Stimulated activated naive CD8-positive, alpha-beta T cell treated with anti-CD3 and anti-CD28 coated beads, Interleukin-15, Interleukin-2, amounts not matched to agents 100 U/mL and 50 U/mL, for 24 hours (primary cell): ENCODE measurements at regions not wholly inside any gene's neighbourhood (a gene's known extent, or its start where the extent isn't known, plus 50 kb on each side); places are given as distances from the start of the nearest gene placed in this dataset.

ENCODE experiments used
- ATAC-seq: fragments of 150-1000 bp; cut with Tn5 transposase; one replicate; pipeline ENCODE4 v1.10.0; 2021
- DNase-seq: peaks from one replicate; pipeline ENCODE4 v3.0.0; 2021

DNA sequence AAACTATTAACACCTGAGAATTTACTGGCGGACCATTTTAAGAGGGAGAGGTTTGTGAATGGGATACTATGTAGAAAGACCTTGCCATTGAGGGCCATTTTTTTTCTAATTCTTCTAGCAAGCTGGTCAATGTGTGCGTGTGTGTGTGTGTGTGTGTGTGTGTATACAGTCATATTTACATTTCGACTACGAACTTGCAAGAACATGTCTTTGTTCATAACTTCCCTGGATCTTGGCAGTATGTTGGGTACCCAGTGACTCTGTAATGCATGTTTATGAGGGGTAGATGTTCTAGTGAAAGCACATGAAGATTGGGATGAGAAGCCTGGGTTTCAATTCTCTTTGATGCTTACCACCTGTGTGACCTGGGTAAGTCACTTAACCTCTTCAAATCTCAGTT lies 133.6 kb downstream of the UBE2E3 start:
- DNase-seq (no peak), ATAC-seq (no peak)

DNA sequence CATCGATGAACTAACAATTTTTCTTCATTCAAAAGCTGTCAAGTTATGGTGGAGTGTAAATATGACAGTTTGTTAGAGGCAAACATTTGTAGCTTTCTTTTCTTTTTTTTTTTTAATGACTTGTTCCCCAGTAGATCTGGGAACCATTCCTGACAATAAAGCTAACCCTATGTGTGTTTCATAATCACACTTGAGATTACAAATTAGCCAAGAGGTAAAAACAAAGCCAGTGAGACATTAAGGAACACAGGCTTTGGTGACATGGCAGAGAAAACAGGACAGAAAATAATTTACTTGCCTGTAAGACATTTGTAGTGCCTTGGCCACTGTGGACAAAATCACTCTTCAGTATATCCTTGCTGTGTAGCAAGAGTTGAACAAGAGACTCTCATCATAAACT lies 135.9 kb downstream of the UBE2E3 start:
- ATAC-seq (no peak), DNase-seq (no peak)

GRCh38 chr2:181117206-181117925 lies 137.0 kb downstream of the UBE2E3 start:
- DNase-seq (no peak), ATAC-seq (no peak)

DNA sequence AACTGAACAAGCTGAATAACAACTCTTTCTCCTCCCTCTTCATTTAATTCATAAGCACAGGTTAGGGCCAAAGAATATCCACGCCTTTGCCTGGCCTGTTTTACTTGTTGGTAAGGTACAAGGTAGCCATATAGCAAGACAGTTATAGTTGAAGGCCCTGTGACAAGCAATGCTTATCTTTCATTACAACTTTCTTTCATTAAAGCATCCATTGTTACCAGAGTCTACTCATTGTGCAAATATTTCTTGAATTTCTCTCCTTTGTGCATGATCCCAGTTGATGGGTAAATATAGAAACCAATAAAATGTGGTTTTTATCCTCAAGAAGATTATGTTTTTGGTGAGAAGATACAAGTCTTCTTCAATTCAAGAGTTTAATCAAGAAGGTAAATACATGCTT lies 140.2 kb downstream of the UBE2E3 start:
- ATAC-seq (no peak), DNase-seq (no peak)

GRCh38 chr2:181121996-181122395 lies 141.6 kb downstream of the UBE2E3 start:
- DNase-seq (no peak), ATAC-seq (no peak)

- no peak for DNase-seq
- ATAC-seq = no peak
Measured at GRCh38 chr2:181122601-181123000, 142.2 kb downstream of the UBE2E3 start.

DNA sequence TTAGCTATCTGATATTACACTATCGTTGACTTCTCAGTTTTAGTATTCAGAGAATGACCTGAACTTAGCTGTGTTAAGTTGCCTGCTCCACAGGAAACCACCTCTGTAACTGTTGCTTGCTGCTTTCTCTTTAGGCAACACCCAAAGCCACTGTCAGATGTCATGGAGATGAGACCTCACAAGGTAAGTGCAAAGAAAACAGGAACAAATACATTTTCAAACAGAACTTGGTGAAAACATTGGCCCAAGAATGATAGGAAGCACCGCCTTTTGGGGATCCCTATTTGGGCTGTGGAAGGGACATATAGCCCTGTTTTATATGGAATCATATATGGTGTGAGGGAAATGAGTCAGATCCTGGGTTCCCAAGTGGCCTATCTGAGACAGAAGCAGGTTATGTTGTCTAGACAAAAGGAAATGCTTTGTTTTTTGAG lies 143.4 kb downstream of the UBE2E3 start:
- peak; percentile 95 for ATAC-seq
- DNase-seq = peak; percentile 38

DNA sequence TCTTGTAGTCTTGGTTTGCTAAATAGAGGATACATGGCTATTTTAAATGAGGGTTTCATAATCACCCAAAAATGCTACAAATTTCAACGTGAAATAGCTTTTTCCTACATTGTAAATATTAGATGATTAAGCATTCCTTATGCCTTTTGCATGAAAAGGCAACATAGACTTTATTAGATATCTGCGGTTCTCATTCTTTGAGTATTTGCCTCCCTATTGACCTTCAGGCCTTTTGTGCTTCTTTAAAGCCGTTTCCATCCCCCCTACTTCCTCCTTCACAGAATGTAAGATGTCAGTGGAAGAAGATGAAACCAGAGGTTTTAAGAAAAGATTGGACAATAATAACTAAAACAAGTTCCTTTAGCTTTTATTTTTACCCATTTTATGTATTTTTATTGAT lies 144.1 kb downstream of the UBE2E3 start:
- no peak for DNase-seq
- no peak for ATAC-seq

- no peak for ATAC-seq
- DNase-seq = no peak
Measured at GRCh38 chr2:181125359-181125758, 145.0 kb downstream of the UBE2E3 start.

DNA sequence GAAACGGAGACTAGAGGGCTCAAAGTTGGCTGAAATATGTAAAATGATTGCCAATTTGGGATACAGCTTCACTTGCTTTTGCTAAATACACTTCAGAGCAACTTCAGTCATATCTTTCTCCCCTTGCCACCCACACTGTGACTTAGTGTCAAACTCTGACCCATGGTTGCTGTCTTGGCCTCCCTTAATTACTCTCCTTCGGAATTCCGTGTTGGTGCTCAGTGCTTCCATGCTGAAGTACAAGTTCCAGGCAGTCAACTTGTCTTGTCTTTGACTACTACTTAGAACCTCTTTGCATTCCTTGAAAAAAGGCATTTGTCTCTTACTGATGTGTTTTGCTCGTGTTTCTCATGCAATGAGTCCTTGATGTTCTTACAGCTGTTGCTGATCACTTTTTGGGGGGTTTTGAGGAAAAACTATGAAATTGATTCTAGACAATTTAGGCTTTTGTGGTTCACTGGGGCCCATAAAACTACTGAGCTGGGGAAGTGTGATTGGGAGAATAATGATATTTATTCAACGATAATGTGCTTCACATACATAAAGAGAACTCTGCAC lies 146.0 kb downstream of the UBE2E3 start:
- DNase-seq (no peak), ATAC-seq (no peak)

DNA sequence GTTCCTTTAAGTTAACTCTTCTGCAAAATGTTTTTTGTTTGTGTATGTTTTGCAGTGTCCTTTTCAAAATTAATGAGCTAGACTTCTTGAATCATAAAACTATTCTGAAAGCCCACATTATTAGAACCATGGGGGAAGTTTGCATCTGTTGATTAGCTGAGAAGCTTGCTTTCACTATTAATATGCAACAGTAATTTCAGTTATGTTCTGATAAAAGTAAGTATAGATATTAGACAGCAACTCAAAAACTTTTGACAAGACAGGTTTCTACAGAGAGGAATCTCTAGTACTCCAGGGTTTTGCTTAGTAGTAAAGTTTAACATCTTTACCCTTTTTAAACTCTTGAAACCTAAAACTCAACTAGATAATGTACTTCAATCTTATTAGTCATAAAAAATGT lies 147.8 kb downstream of the UBE2E3 start:
- ATAC-seq (no peak), DNase-seq (no peak)

DNA sequence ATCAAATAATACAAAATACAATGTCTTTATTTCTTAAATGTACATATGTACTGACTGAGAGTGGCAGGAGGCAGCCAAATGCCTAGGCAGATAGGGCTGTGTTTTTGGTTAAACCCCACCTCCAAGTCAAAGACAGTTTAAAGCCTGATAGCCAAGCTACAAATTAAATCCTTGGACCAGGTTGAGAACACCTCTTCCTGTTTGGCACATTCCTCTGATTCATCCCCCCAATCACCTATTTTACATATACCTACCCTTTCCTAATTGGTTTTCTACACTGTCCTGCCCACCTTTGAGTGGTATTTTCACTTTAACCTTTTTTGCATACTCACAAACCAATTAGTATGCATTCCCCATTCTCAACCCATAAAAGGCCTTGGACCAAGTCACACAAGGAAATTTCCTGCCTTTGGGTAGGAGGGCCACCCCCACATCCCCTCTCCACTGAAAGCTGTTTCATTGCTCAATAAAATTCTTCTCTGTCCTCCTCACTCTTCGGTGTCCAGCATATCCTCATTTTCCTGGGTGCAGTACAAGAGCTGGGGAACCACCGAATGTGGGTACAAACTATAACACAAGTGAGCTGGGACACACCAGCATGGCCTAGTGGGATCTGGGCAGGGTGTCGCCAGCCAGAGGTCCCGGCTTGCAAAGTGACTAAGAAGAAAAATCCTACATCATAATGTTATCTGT lies 149.1 kb downstream of the UBE2E3 start:
- DNase-seq (peak; percentile 23), ATAC-seq (peak; percentile 47)

DNA sequence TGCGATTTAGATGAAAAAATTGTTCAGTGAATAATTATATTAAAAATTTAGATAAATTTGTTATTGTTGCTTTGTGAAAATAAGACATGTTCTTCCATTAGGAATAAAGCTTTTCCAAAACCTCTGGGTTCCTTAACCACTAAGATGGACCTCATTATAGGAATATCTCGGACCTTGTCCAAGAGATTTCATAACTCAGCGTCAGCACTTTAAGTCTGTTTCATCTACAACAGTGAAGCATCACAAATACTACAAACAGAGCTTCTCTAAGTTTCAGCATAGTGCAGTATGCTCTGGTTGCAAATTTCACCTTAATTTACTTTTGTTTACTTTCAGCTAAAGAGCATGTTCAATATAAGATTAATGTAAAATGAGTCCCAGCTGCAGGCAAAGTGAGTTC lies 150.3 kb downstream of the UBE2E3 start:
- no peak for DNase-seq
- ATAC-seq = no peak

DNA sequence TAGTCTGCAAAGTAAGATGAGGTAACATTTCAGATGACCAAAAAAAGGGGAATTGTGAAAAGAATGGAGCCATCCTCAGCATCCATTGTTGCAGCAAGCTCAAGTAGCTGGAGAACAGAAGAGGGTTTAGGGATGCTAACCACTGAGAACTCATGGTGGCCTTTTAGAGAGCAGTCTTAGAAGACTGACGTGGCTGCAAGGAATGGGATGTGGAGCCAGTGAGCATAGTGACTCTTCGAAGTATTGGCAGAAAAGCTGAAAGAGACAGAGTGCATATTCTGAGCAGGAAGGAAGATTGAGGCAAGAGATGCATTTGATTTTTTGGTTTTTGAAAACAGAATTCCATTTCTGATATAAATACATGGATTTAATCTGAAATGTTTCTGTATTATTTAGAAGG lies 151.2 kb downstream of the UBE2E3 start:
- ATAC-seq (peak; percentile 57), DNase-seq (no peak)

DNA sequence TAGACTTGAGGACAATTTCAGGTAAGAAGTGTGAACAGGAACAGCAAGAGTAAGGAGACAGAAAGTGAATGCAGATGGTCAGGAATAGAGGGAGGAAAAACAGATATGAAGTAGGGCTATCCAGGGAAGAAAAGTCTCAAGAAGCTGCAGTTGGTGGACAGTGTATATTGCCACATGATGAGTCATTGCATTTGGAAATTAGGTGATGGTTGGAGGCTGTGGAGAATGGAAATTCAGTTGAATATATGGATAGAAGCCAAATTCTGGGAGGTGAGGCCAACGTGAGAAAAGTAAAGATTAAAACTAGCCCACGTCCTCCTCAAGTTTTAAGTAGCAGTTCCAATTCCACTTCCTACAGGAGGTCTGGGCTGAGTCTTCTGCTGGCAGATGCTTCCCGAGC lies 158.4 kb downstream of the UBE2E3 start:
- ATAC-seq = no peak
- no peak for DNase-seq

DNA sequence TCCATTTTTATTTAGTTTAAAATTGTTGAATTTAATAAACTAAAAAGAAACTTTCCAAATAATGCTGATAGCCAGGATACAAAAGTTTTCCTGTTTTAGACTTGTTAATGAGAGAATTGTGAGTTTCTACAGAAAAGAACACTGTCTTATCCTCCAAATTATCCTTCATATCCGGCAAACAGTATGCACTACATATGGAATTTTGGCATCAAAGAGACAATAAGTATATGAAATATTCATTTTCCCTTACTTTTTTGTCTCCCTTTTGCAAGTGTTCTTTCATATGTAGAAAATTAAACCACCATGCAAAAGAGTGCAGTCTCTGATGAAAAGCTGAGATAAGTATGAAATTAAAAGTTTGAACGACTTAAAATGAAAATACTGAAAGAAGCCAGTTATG lies 159.4 kb downstream of the UBE2E3 start:
- no peak for ATAC-seq
- DNase-seq = no peak

DNA sequence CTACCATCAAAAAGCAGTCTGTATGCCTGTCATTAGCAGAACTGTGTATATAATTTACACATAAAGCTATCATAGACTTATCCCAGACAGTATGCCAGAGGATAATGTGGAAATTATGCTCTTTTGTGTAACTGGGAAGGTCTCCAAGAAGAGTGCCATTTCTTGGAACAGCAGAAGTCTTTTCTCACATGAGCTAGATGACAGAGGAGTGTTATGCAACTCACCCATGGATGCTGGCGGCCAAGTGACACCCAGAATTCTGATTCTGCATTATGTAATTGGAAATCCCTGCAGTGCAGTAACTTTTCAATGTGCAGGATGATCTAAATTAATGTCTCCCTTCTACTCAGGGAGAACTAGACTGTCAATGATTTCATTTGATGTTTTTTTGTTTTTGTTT lies 160.0 kb downstream of the UBE2E3 start:
- ATAC-seq = no peak
- no peak for DNase-seq

- DNase-seq = no peak
Measured at GRCh38 chr2:181140928-181141327, 160.5 kb downstream of the UBE2E3 start.

GRCh38 chr2:181141676-181142075 lies 161.3 kb downstream of the UBE2E3 start:
- ATAC-seq = no peak
- DNase-seq = no peak

More at GRCh38 chr2:181140928-181141327, 160.5 kb downstream of the UBE2E3 start:
- no peak for ATAC-seq

- ATAC-seq = peak; percentile 85
Measured at GRCh38 chr2:181142514-181142913, 162.1 kb downstream of the UBE2E3 start.

DNA sequence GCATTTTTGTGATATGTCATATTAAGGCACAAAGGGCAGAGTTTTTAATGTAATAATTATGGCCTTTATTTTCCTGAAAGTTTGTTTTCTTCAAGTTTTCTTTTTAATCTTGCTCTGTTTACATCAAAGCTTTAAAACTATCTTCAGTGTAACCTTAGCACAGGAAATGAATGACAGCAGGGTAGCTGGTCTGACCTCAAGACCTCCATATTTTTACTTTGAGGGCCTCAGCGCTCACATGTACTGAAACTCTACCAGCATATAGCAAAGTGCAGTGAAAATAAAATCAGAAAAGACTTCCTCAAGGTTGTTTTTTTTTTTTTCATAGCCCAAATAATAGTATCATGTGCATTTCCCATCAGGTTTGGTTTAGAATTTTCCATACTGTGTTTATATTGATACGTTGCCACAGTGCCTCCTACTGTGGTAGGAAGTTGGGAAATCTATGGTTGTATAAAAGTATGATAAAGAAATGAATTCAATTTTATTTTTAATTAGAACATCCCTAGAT lies 163.4 kb downstream of the UBE2E3 start:
- ATAC-seq = no peak
- no peak for DNase-seq

More at GRCh38 chr2:181142514-181142913, 162.1 kb downstream of the UBE2E3 start:
- no peak for DNase-seq

DNA sequence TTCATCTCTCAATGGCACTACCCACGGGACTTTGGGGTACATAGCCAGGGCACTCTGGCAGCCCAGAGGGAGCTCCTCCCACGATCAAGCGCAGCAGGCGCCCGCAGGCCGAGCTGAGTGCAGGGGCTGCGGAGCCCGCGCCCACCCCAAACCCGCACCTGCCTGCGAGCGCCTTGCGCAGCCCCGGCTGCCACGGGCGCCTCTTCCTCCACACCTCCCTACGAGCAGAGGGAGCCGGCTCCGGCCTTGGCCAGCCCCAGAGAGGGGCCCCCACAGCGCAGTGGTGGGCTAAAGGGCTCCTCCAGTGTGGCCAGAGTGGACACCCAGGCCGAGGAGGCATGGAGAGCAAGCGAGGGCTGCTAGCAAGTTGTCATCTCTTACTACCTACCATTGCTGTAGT lies 165.2 kb downstream of the UBE2E3 start:
- ATAC-seq (no peak), DNase-seq (no peak)

DNA sequence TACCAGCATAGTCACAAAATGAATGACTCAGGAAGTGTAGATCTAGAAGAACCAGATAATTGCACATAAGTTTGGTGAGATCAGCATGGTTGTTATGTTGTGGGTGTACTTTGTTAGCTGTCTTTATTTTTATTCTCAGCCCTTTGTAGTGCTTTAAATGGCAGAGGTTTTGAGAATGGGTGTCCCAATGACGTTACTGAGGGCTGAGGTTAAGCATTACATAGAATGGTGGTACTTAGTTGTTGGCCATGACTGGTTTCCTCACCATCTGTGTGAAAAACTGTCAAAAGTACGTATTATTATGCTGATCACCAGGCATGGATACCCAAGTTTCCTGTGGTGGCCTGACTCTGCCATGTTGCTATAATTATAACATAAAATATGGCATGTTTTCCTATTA lies 165.8 kb downstream of the UBE2E3 start:
- ATAC-seq = peak; percentile 65
- no peak for DNase-seq
